Neural crest cell (in vitro differentiated cells): ENCODE measurements at regions not wholly inside any gene's neighbourhood (a gene's known extent, or its start where the extent isn't known, plus 50 kb on each side); places are given as distances from the start of the nearest gene placed in this dataset.
"Not testable (repeated sequence)": the region's sequence is repeated elsewhere in the genome, so short reads cannot be mapped to it uniquely, and the experiment has no call there.

ENCODE experiments used
- DNase-seq: peaks from one replicate; pipeline ENCODE4 v3.0.0; 2021; ENCODE audit warnings: low read depth, mixed read lengths, low spot score
- H3K27ac Mint-ChIP-seq: one replicate; pipeline ENCODE4 v1.8.0; 2021; ENCODE audit warnings: mild to moderate bottlenecking, mixed read lengths; ENCODE audit not compliant: unreplicated experiment
- H3K27me3 Mint-ChIP-seq: 2 replicates; pipeline ENCODE4 v1.8.0; 2021; ENCODE audit warnings: low read depth, mild to moderate bottlenecking, mixed read lengths
- H3K36me3 Mint-ChIP-seq: 2 replicates; pipeline ENCODE4 v1.8.0; 2021; ENCODE audit warnings: low read depth, mild to moderate bottlenecking, mixed read lengths
- H3K4me1 Mint-ChIP-seq: 2 replicates; pipeline ENCODE4 v1.8.0; 2021; ENCODE audit warnings: mixed read lengths
- H3K4me3 Mint-ChIP-seq: one replicate; pipeline ENCODE4 v1.8.0; 2021; ENCODE audit warnings: mild to moderate bottlenecking, mixed read lengths
- H3K9me3 Mint-ChIP-seq: 2 replicates; pipeline ENCODE4 v1.8.0; 2021; ENCODE audit warnings: mixed read lengths
- TF ChIP-seq, protein P1 (sequence below): fragments of 200-600 bp; sonication (generic); conservative IDR thresholded peaks from 2 replicates; pipeline ENCODE4 v1.5.0; 2021; ENCODE audit warnings: antibody characterized with exemption, mild to moderate bottlenecking

DNA sequence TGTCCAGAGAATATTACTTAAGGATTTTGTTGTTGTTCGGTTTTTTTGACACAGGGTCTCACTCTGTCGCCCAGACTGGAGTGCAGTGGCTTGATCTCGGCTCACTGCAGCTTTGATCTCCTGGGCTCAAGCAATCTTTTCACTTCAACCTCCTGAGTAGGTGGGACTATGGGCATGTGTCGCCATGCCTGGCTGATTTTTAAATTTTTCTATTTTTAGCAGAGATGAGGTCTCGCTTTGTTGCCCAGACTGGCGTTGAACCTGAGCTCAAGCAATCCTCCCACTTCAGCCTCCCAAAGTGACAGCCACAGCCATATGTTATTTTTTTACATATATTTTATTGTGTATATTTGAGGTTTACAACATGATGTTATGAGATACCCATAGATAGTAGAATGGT, 86.8 kb upstream of the UMPS start:
- Mint-ChIP-seq H3K4me3 (no peak overlapping the region), H3K4me1 (peaks cover 9% of the 10 kb centered on the region), H3K27ac (peak overlapping the region; percentile 83), H3K27me3 (no peaks in the 10 kb centered on the region), H3K9me3 (peaks cover 5% of the 10 kb centered on the region), H3K36me3 (peaks cover 12% of the 10 kb centered on the region)
- DNase-seq, result no peak
- TF ChIP-seq, protein P1, sequence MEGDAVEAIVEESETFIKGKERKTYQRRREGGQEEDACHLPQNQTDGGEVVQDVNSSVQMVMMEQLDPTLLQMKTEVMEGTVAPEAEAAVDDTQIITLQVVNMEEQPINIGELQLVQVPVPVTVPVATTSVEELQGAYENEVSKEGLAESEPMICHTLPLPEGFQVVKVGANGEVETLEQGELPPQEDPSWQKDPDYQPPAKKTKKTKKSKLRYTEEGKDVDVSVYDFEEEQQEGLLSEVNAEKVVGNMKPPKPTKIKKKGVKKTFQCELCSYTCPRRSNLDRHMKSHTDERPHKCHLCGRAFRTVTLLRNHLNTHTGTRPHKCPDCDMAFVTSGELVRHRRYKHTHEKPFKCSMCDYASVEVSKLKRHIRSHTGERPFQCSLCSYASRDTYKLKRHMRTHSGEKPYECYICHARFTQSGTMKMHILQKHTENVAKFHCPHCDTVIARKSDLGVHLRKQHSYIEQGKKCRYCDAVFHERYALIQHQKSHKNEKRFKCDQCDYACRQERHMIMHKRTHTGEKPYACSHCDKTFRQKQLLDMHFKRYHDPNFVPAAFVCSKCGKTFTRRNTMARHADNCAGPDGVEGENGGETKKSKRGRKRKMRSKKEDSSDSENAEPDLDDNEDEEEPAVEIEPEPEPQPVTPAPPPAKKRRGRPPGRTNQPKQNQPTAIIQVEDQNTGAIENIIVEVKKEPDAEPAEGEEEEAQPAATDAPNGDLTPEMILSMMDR, result no peak

GRCh38 chr3:124646186-124646585, 84.1 kb upstream of the UMPS start:
- H3K27me3 Mint-ChIP-seq, H3K27ac Mint-ChIP-seq, H3K4me3 Mint-ChIP-seq, H3K9me3 Mint-ChIP-seq, DNase-seq: not testable (repeated sequence)
- H3K36me3 Mint-ChIP-seq, result peaks cover 14% of the 10 kb centered on the region
- H3K4me1 Mint-ChIP-seq, result peaks cover 14% of the 10 kb centered on the region

DNA sequence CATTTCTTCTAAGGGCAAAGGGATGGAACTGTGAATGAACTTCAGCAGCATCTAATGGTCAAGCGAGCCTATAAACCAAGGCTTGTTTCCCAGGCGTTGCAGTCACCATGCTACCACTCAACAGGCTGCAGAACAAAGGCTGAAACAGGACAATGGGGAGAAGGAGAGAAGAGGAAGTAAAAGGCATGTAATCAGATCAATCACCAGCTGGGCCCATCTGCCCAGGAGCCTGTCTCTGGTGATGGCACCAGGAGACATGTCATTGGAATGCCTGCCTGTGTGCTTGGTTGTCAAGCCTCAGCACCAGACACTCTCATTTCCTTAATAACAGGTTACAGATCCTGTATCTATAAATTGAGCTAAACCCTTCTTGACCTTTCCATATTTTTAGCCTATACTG, 81.7 kb upstream of the UMPS start:
- H3K4me3 Mint-ChIP-seq, result no peak overlapping the region
- H3K36me3 Mint-ChIP-seq, result peaks cover 17% of the 10 kb centered on the region
- no peaks in the 10 kb centered on the region for H3K27me3 Mint-ChIP-seq
- TF ChIP-seq, protein P1, result no peak
- no peak for DNase-seq
- peaks cover 5% of the 10 kb centered on the region for H3K9me3 Mint-ChIP-seq
- H3K4me1 Mint-ChIP-seq, result peaks cover 22% of the 10 kb centered on the region
- no peak overlapping the region for H3K27ac Mint-ChIP-seq

GRCh38 chr3:124650798-124651197, 79.5 kb upstream of the UMPS start:
- peaks cover 29% of the 10 kb centered on the region for H3K4me1 Mint-ChIP-seq

DNA sequence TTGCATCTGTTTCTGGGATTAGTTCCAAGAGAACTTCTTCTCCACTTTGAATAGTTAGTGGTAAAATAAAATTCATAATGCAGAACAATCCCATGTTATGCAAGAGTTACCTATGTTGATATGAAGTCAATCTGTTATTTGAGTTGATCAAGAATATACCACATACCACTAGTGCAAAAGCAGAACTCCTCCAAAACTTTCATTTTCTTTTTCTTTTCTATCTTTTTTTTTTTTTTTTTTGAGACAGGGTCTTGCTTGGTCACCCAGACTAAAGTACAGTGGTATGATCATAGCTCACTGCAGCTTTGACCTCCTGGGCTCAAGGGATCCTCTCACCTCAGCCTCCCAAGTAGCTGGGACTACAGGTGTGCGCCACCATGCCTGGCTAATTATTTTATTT, 78.8 kb upstream of the UMPS start:
- not testable (repeated sequence) for H3K4me3 Mint-ChIP-seq, DNase-seq, H3K9me3 Mint-ChIP-seq, H3K27me3 Mint-ChIP-seq, H3K27ac Mint-ChIP-seq
- Mint-ChIP-seq H3K4me1 (peaks cover 29% of the 10 kb centered on the region), H3K36me3 (peaks cover 13% of the 10 kb centered on the region)

More at GRCh38 chr3:124650798-124651197, 79.5 kb upstream of the UMPS start:
- TF ChIP-seq, protein P1, result no peak
- Mint-ChIP-seq H3K9me3 (peaks cover 5% of the 10 kb centered on the region), H3K4me3 (no peak overlapping the region), H3K27ac (no peak overlapping the region), H3K36me3 (peaks cover 13% of the 10 kb centered on the region), H3K27me3 (no peaks in the 10 kb centered on the region)
- DNase-seq, result no peak

- H3K27ac Mint-ChIP-seq, result no peak overlapping the region
- TF ChIP-seq, protein P1, result no peak
- H3K27me3 Mint-ChIP-seq, result no peaks in the 10 kb centered on the region
- H3K36me3 Mint-ChIP-seq, result peaks cover 13% of the 10 kb centered on the region
- H3K4me1 Mint-ChIP-seq, result peaks cover 29% of the 10 kb centered on the region
- peaks cover 5% of the 10 kb centered on the region for H3K9me3 Mint-ChIP-seq
- no peak overlapping the region for H3K4me3 Mint-ChIP-seq
- DNase-seq, result no peak
Measured at GRCh38 chr3:124652009-124652408, 78.2 kb upstream of the UMPS start.
